ENCODE measurements at regions not wholly inside any gene's neighbourhood (a gene's known extent, or its start where the extent isn't known, plus 50 kb on each side); places are given as distances from the start of the nearest gene placed in this dataset.

- Histone ChIP-seq H3K9me3 (no peaks in the 10 kb centered on the region), H3K27me3 (no peaks in the 10 kb centered on the region), H3K4me3 (no peak overlapping the region), H3K36me3 (no peaks in the 10 kb centered on the region), H3K4me1 (peaks cover 0 to 17% (median 4%) of the 10 kb centered on the region in 4 donors), H3K27ac (no peak overlapping the region)
- intact Hi-C loops (cut with DNase I; ENCODE audit: low total_unique reads) = no loop called here
- TF ChIP-seq, protein P1, sequence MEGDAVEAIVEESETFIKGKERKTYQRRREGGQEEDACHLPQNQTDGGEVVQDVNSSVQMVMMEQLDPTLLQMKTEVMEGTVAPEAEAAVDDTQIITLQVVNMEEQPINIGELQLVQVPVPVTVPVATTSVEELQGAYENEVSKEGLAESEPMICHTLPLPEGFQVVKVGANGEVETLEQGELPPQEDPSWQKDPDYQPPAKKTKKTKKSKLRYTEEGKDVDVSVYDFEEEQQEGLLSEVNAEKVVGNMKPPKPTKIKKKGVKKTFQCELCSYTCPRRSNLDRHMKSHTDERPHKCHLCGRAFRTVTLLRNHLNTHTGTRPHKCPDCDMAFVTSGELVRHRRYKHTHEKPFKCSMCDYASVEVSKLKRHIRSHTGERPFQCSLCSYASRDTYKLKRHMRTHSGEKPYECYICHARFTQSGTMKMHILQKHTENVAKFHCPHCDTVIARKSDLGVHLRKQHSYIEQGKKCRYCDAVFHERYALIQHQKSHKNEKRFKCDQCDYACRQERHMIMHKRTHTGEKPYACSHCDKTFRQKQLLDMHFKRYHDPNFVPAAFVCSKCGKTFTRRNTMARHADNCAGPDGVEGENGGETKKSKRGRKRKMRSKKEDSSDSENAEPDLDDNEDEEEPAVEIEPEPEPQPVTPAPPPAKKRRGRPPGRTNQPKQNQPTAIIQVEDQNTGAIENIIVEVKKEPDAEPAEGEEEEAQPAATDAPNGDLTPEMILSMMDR (IDR thresholded peaks at IDR 0.05) = no peak
- TF ChIP-seq EP300 (IDR thresholded peaks at IDR 0.05) (no peak), POLR2AphosphoS5 (IDR thresholded peaks at IDR 0.05) (no peak), POLR2A (IDR thresholded peaks at IDR 0.05) (no peak)
- DNase-seq = no peak
- 5 to 31% (median 19%) methylated on average over 1 of the region's 1 CpG for WGBS, 5 donors
Measured at GRCh38 chr2:186129767-186130581, 356.1 kb upstream of the ZC3H15 start.

DNA sequence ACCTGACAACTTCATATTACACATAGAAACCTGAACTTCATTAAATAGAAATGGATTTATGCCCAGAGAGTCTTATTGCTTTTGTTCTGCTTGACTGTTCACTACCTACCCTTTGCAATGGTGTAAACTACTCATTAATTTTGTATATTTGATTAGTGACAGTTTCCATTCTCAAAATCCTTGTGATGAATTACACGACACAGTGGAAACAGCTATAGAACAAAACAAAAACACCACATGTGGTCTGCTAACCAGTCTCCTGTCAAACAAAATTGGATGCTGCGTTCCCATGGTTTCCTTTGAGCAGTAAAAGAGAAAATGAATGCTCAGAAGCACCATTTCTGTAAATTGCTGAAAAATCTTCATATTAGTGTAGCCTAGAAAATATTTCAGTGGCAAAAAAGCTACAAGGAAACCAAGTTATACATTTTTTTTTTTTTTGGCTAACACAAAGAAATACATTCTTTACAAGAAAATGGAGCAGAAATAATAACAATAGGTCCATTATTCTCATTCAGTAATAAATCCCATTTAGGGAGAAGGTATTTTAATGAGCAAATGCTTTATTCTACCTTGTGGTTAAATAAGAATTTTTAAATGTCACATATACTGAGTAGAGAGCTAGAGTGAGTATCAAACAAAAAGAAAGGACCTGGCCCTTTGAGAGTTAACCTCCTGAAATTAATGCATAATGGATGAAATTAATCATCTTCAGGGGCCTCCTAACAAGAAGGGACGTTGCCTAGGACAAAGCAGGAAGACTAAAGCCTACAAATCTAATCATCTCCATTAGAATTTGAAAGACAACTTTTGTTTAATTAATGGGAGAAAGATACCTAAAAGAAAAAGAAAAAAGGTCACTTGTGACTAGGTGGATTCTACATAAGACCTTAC is 355.1 kb upstream of the ZC3H15 start:
- H3K4me3 ChIP-seq = no peak overlapping the region
- DNase-seq = peak in 1 of 2 donors; percentile 22
- H3K36me3 ChIP-seq = no peaks in the 10 kb centered on the region
- 74 to 81% (median 77%) methylated on average over 3 of the region's 3 CpGs for WGBS, 5 donors
- peaks cover 0 to 15% (median 4%) of the 10 kb centered on the region in 4 donors for H3K4me1 ChIP-seq
- intact Hi-C loops (cut with DNase I; ENCODE audit: low total_unique reads) = no loop called here
- H3K27ac ChIP-seq = no peak overlapping the region
- H3K27me3 ChIP-seq = no peaks in the 10 kb centered on the region
- TF ChIP-seq POLR2A (IDR thresholded peaks at IDR 0.05) (no peak), EP300 (IDR thresholded peaks at IDR 0.05) (no peak), POLR2AphosphoS5 (IDR thresholded peaks at IDR 0.05) (no peak)
- TF ChIP-seq, protein P1 (IDR thresholded peaks at IDR 0.05) = no peak
- H3K9me3 ChIP-seq = no peaks in the 10 kb centered on the region

- H3K27me3 ChIP-seq = no peaks in the 10 kb centered on the region
- no peaks in the 10 kb centered on the region for H3K36me3 ChIP-seq
- H3K4me3 ChIP-seq = no peak overlapping the region
- no peaks in the 10 kb centered on the region for H3K9me3 ChIP-seq
- no peak overlapping the region for H3K27ac ChIP-seq
- WGBS, 5 donors = 67 to 93% (median 82%) methylated on average over 1 of the region's 1 CpG
- no peak for DNase-seq
- peaks cover 0 to under 1% (median 0%) of the 10 kb centered on the region in 4 donors for H3K4me1 ChIP-seq
- TF ChIP-seq POLR2AphosphoS5 (IDR thresholded peaks at IDR 0.05) = no peak
- no peak for TF ChIP-seq EP300 (IDR thresholded peaks at IDR 0.05)
- no peak for TF ChIP-seq POLR2A (IDR thresholded peaks at IDR 0.05)
- TF ChIP-seq, protein P1 (IDR thresholded peaks at IDR 0.05) = no peak
- intact Hi-C loops (cut with DNase I; ENCODE audit: low total_unique reads) = no loop called here
Measured at GRCh38 chr2:186135686-186136085, 350.4 kb upstream of the ZC3H15 start.

- no peaks in the 10 kb centered on the region for H3K9me3 ChIP-seq
- TF ChIP-seq POLR2A (IDR thresholded peaks at IDR 0.05) = no peak
- TF ChIP-seq, protein P1 (IDR thresholded peaks at IDR 0.05) = no peak
- no peak for TF ChIP-seq POLR2AphosphoS5 (IDR thresholded peaks at IDR 0.05)
- no peak for TF ChIP-seq EP300 (IDR thresholded peaks at IDR 0.05)
- H3K27ac ChIP-seq = no peak overlapping the region
- intact Hi-C loops (cut with DNase I; ENCODE audit: low total_unique reads) = no loop called here
- no peaks in the 10 kb centered on the region for H3K36me3 ChIP-seq
- no peaks in the 10 kb centered on the region for H3K27me3 ChIP-seq
- H3K4me1 ChIP-seq = no peaks in the 10 kb centered on the region
- H3K4me3 ChIP-seq = no peak overlapping the region
- no peak for DNase-seq
Measured at GRCh38 chr2:186136860-186137259, 349.2 kb upstream of the ZC3H15 start.
